Renal pelvis (tissue), 1 donor: ENCODE measurements at regions not wholly inside any gene's neighbourhood (a gene's known extent, or its start where the extent isn't known, plus 50 kb on each side); places are given as distances from the start of the nearest gene placed in this dataset.

Experiments used
- DNase-seq: peaks from one replicate; pipeline ENCODE4 v3.0.0-alpha.2; 2013

- DNase-seq = no peak
Measured at GRCh38 chr20:40449144-40449690, 239.8 kb downstream of the MAFB start.

GRCh38 chr20:40446888-40447287 lies 242.1 kb downstream of the MAFB start:
- no peak for DNase-seq

GRCh38 chr20:40444516-40444915 lies 244.5 kb downstream of the MAFB start:
- DNase-seq = no peak

GRCh38 chr20:40443753-40444152 lies 245.3 kb downstream of the MAFB start:
- DNase-seq = no peak

- no peak for DNase-seq
Measured at GRCh38 chr20:40442181-40442963, 246.7 kb downstream of the MAFB start.

- no peak for DNase-seq
Measured at GRCh38 chr20:40441771-40442170, 247.3 kb downstream of the MAFB start.

GRCh38 chr20:40438161-40438830 lies 250.7 kb downstream of the MAFB start:
- no peak for DNase-seq

GRCh38 chr20:40436011-40436410 lies 253.0 kb downstream of the MAFB start:
- DNase-seq = no peak

GRCh38 chr20:40435146-40435895 lies 253.7 kb downstream of the MAFB start:
- DNase-seq = no peak

- no peak for DNase-seq
Measured at GRCh38 chr20:40434122-40434521, 254.9 kb downstream of the MAFB start.

- DNase-seq = no peak
Measured at GRCh38 chr20:40433341-40433861, 255.6 kb downstream of the MAFB start.

GRCh38 chr20:40431611-40432010 lies 257.4 kb downstream of the MAFB start:
- DNase-seq = no peak

GRCh38 chr20:40431112-40431511 lies 257.9 kb downstream of the MAFB start:
- no peak for DNase-seq

GRCh38 chr20:40427026-40427425 lies 262.0 kb downstream of the MAFB start:
- no peak for DNase-seq

GRCh38 chr20:40424695-40425094 lies 264.3 kb downstream of the MAFB start:
- no peak for DNase-seq

GRCh38 chr20:40422656-40423055 lies 266.4 kb downstream of the MAFB start:
- no peak for DNase-seq

GRCh38 chr20:40416274-40416673 lies 272.8 kb downstream of the MAFB start:
- no peak for DNase-seq

GRCh38 chr20:40414843-40415615 lies 274.0 kb downstream of the MAFB start:
- no peak for DNase-seq

- DNase-seq = no peak
Measured at GRCh38 chr20:40410028-40410427, 279.0 kb downstream of the MAFB start.

- no peak for DNase-seq
Measured at GRCh38 chr20:40397467-40397866, 291.6 kb downstream of the MAFB start.
